ENCODE measurements at regions not wholly inside any gene's neighbourhood (a gene's known extent, or its start where the extent isn't known, plus 50 kb on each side); places are given as distances from the start of the nearest gene placed in this dataset.

DNA sequence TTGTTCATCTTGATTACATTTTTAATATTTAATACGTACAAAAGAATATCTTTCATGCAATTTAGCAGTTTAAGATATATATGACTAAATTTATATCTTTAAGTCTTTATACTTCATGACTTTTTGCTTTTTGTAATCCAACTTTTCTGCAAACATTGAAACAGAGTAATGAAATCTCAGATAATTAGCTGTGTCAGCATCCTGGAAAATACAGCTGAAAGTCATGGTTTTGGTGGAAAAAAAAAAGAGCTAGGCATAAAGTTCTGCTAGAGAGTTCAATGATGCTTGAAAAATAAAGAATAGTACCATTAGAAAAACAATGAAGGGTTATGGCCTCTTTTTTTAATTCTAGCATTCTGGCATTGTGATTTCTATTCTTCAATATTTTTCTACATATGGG is 387.4 kb upstream of the ROBO2 start:
- Mint-ChIP-seq H3K27ac (no peak overlapping the region), H3K9me3 (peaks cover 15% of the 10 kb centered on the region), H3K27me3 (ENCODE audit: insufficient read depth) (no peaks in the 10 kb centered on the region), H3K36me3 (ENCODE audit: low read depth) (no peaks in the 10 kb centered on the region), H3K4me1 (ENCODE audit: low read depth) (no peaks in the 10 kb centered on the region), H3K4me3 (no peak overlapping the region)
- TF ChIP-seq CTCF (IDR thresholded peaks at IDR 0.05): no peak
- DNase-seq: no peak

DNA sequence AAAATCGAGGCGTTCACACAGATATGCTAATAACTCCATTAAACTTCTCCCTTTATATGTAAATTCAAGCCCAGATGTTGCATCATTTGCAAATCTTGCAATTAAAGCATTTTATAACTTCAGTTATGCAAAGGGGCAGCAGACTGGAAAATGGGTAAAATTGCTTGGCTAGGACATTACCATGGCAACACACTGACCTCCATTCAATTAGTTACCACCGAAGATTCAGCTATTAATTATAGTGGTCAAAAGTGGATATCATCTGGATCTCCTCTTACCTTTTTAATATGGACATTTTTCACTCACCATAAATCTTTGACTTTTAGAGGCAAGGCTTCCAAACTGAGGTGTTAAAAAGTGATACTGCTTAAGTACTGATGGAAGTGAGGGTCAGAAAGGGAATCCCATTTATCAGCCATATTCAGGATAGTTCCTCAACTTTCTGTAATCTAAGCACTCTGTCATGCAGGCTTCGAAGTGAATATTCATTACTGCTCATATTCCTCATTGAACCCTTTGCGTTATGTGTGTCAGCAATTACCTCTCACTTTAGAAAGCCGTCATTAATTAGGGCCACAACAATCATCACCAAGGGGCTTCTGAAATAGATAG is 386.2 kb upstream of the ROBO2 start:
- peaks cover 13% of the 10 kb centered on the region for H3K9me3 Mint-ChIP-seq
- no peaks in the 10 kb centered on the region for H3K4me1 Mint-ChIP-seq (ENCODE audit: low read depth)
- no peak for DNase-seq
- no peak overlapping the region for H3K27ac Mint-ChIP-seq
- TF ChIP-seq CTCF (IDR thresholded peaks at IDR 0.05): no peak
- no peaks in the 10 kb centered on the region for H3K36me3 Mint-ChIP-seq (ENCODE audit: low read depth)
- no peaks in the 10 kb centered on the region for H3K27me3 Mint-ChIP-seq (ENCODE audit: insufficient read depth)
- no peak overlapping the region for H3K4me3 Mint-ChIP-seq

GRCh38 chr3:76656531-76657070 is 383.3 kb upstream of the ROBO2 start:
- TF ChIP-seq CTCF (IDR thresholded peaks at IDR 0.05): no peak
- Mint-ChIP-seq H3K36me3 (ENCODE audit: low read depth) (no peaks in the 10 kb centered on the region), H3K9me3 (peaks cover 8% of the 10 kb centered on the region), H3K4me3 (no peak overlapping the region), H3K27ac (no peak overlapping the region), H3K27me3 (ENCODE audit: insufficient read depth) (no peaks in the 10 kb centered on the region), H3K4me1 (ENCODE audit: low read depth) (no peaks in the 10 kb centered on the region)
- DNase-seq: no peak

- Mint-ChIP-seq H3K4me1 (ENCODE audit: low read depth) (no peaks in the 10 kb centered on the region), H3K36me3 (ENCODE audit: low read depth) (no peaks in the 10 kb centered on the region), H3K9me3 (peaks cover 14% of the 10 kb centered on the region), H3K27me3 (ENCODE audit: insufficient read depth) (no peaks in the 10 kb centered on the region), H3K4me3 (no peak overlapping the region), H3K27ac (no peak overlapping the region)
- TF ChIP-seq CTCF (IDR thresholded peaks at IDR 0.05): no peak
- DNase-seq: no peak
These were observed 382.0 kb upstream of the ROBO2 start for GRCh38 chr3:76657909-76658308.

- Mint-ChIP-seq H3K27me3 (ENCODE audit: insufficient read depth) (no peaks in the 10 kb centered on the region), H3K4me1 (ENCODE audit: low read depth) (no peaks in the 10 kb centered on the region), H3K36me3 (ENCODE audit: low read depth) (no peaks in the 10 kb centered on the region), H3K4me3 (no peak overlapping the region), H3K9me3 (peaks cover 20% of the 10 kb centered on the region), H3K27ac (no peak overlapping the region)
- DNase-seq: no peak
- TF ChIP-seq CTCF (IDR thresholded peaks at IDR 0.05): no peak
These were observed 378.2 kb upstream of the ROBO2 start for GRCh38 chr3:76661527-76662250.

All from HFFc6 (cell line).